ENCODE measurements at regions not wholly inside any gene's neighbourhood (a gene's known extent, or its start where the extent isn't known, plus 50 kb on each side); places are given as distances from the start of the nearest gene placed in this dataset.
"Not testable (repeated sequence)": the region's sequence is repeated elsewhere in the genome, so short reads cannot be mapped to it uniquely, and the experiment has no call there.

GRCh38 chr4:144371485-144371884 lies 231.0 kb upstream of the GYPA start:
- no peak for DNase-seq (ENCODE audit: low spot score)

GRCh38 chr4:144374065-144374464 lies 233.5 kb upstream of the GYPA start:
- no peak for DNase-seq (ENCODE audit: low spot score)

- no peak for DNase-seq (ENCODE audit: low spot score)
These were observed 236.3 kb upstream of the GYPA start for GRCh38 chr4:144376866-144377265.

- DNase-seq (ENCODE audit: low spot score), result no peak
These were observed 243.9 kb upstream of the GYPA start for GRCh38 chr4:144384408-144384807.

- DNase-seq (ENCODE audit: low spot score), result peak; percentile 10
These were observed 246.0 kb upstream of the HHIP start for GRCh38 chr4:144399927-144400326.

- no peak for DNase-seq (ENCODE audit: low spot score)
These were observed 243.8 kb upstream of the HHIP start for GRCh38 chr4:144402176-144402575.

GRCh38 chr4:144402999-144403398 lies 243.0 kb upstream of the HHIP start:
- DNase-seq (ENCODE audit: low spot score), result no peak

GRCh38 chr4:144403893-144404292 lies 242.1 kb upstream of the HHIP start:
- no peak for DNase-seq (ENCODE audit: low spot score)

GRCh38 chr4:144409525-144409924 lies 236.4 kb upstream of the HHIP start:
- no peak for DNase-seq (ENCODE audit: low spot score)

- DNase-seq (ENCODE audit: low spot score), result no peak
These were observed 235.6 kb upstream of the HHIP start for GRCh38 chr4:144410230-144410783.

- no peak for DNase-seq (ENCODE audit: low spot score)
These were observed 234.8 kb upstream of the HHIP start for GRCh38 chr4:144411119-144411518.

GRCh38 chr4:144411700-144412099 lies 234.3 kb upstream of the HHIP start:
- no peak for DNase-seq (ENCODE audit: low spot score)

GRCh38 chr4:144421056-144421455 lies 224.9 kb upstream of the HHIP start:
- DNase-seq (ENCODE audit: low spot score), result no peak

GRCh38 chr4:144421839-144422565 lies 224.0 kb upstream of the HHIP start:
- DNase-seq (ENCODE audit: low spot score), result no peak

- no peak for DNase-seq (ENCODE audit: low spot score)
These were observed 222.0 kb upstream of the HHIP start for GRCh38 chr4:144423930-144424329.

GRCh38 chr4:144426023-144426422 lies 219.9 kb upstream of the HHIP start:
- DNase-seq (ENCODE audit: low spot score), result not testable (repeated sequence)

GRCh38 chr4:144442713-144443112 lies 203.2 kb upstream of the HHIP start:
- no peak for DNase-seq (ENCODE audit: low spot score)

GRCh38 chr4:144449611-144450010 lies 196.3 kb upstream of the HHIP start:
- DNase-seq (ENCODE audit: low spot score), result peak; percentile 18

GRCh38 chr4:144450526-144450925 lies 195.4 kb upstream of the HHIP start:
- no peak for DNase-seq (ENCODE audit: low spot score)

- no peak for DNase-seq (ENCODE audit: low spot score)
These were observed 194.0 kb upstream of the HHIP start for GRCh38 chr4:144451766-144452450.

GRCh38 chr4:144456196-144456595 lies 189.8 kb upstream of the HHIP start:
- DNase-seq (ENCODE audit: low spot score), result no peak

GRCh38 chr4:144461906-144462305 lies 184.1 kb upstream of the HHIP start:
- no peak for DNase-seq (ENCODE audit: low spot score)

GRCh38 chr4:144463236-144463635 lies 182.7 kb upstream of the HHIP start:
- no peak for DNase-seq (ENCODE audit: low spot score)
